Stimulated activated naive CD8-positive, alpha-beta T cell treated with anti-CD3 and anti-CD28 coated beads, Interleukin-15, Interleukin-2, amounts not matched to agents 100 U/mL and 50 U/mL, for 24 hours (primary cell): ENCODE measurements at regions not wholly inside any gene's neighbourhood (a gene's known extent, or its start where the extent isn't known, plus 50 kb on each side); places are given as distances from the start of the nearest gene placed in this dataset.
"Not testable (repeated sequence)": the region's sequence is repeated elsewhere in the genome, so short reads cannot be mapped to it uniquely, and the experiment has no call there.

ENCODE experiments used
- ATAC-seq: fragments of 150-1000 bp; cut with Tn5 transposase; one replicate; pipeline ENCODE4 v1.10.0; 2021
- DNase-seq: peaks from one replicate; pipeline ENCODE4 v3.0.0; 2021

DNA sequence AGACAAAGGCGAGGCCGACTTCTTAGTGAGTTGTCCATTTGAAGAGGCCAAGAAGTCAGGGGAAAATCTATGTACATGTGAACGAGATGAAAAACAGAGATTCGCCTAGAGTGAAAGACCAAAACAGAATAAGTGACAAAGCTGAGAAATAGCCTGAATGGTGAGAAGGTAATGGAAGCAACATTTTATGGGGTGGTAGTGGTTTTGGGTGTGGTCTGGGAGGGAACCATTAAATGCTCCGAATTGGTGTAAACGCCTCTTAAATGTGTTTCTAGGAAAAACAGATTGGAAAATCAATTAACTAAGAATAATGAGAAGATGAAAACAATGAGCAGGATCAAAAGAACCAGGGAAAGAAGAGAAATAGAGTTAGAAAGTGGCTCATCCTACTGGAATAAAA, 83.8 kb upstream of the MANSC4 start:
- ATAC-seq (no peak), DNase-seq (no peak)

DNA sequence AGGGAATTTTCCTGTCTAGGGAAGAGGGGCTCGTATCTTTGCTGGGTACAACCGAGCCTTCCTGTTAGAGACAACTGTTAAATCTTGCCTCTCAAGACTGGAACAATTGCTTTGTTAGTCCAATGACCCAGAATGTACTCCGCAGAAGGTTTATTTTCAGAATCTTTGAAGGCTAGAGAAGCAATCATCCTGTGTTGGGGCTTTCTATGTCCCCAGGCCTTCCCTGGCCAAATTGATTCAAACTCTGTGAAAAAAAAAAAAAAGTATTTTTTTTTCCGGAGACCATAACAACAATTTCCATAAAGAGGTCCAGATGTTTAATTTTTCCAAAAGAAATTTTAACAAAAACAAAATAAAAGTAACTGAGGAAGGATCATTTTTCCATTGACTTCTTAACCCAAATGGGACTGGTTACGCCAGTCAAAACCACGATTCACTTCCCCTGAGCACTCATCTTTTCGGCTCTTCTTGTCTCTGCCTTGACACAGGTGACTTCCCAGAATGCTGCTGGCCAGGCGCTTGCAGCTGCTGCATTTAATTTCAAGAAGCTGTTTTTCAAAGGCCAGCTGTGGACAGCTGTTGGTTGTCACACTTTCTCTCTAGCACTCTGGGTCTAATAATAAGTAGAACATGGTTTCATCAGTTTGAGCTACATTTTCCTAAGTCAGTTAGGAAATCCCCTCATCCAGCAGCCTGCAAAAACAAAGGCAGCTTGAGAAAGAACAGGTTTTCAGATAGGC, 81.6 kb upstream of the MANSC4 start:
- DNase-seq (no peak), ATAC-seq (peak; percentile 29)

DNA sequence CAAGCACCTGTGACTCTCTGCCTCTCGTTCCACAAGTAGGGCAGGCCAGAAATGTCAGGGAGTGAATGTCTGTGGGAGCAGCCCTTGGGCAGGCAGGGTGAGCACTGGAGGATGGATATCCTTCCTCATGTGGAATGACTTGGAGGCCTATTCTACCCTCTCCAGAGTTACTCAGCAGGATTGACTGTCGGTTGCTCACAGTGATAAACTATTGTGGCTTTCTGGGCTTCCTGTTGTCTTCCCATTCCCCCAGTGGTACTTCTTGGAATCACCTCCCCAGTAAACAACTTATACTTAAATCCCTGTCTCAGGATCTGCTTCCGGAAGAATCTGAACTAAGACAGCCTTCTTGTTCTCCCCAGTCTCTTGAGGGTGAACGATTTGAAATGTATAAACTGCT, 79.6 kb upstream of the MANSC4 start:
- DNase-seq = no peak
- ATAC-seq = no peak

DNA sequence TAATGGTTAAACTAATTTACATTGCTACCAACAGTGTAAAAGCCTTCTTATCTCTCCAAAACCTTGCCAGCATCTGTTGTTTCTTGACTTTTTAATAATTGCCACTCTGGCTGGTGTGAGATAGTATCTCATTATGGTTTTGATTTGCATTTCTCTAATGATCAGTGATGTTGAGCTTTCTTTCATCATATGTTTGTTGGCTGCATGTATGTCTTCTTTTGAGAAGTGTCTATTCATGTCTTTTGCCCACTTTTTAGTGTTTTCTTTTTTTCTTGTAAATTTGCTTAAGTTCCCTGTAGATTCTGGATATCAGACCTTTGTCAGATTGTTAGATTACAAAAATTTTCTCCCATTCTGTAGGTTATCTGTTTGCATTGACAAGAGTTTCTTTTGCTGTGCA, 77.0 kb upstream of the MANSC4 start:
- ATAC-seq, DNase-seq: not testable (repeated sequence)

DNA sequence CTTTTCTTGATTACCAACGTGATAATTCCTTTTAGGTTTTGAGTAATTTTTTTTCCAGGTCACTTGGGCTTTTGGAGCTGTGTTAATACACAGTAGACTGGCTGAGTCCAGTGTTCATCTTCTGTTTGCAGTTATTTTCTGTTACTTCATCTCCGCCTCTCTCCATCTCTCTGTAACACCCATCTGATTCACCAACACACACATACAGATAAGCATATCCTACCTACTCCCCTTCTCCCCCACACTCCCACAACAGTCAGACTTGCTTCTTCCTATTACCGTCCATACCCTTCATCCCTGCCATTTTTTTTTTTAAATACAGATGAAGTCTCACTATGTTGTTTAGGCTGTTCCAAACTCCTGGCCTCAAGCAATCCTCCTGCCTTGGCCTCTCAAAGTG, 72.7 kb upstream of the MANSC4 start:
- DNase-seq = no peak

More for the DNA sequence above, 72.7 kb upstream of the MANSC4 start:
- no peak for ATAC-seq
